Naive B cell (primary cell): ENCODE measurements at regions not wholly inside any gene's neighbourhood (a gene's known extent, or its start where the extent isn't known, plus 50 kb on each side); places are given as distances from the start of the nearest gene placed in this dataset.

Experiments
- ATAC-seq, 2 donors: fragments of 150-1000 bp; cut with Tn5 transposase; 2 replicates each; pipeline ENCODE4 v1.10.0; 2021; ENCODE audit warnings: low read depth in 2 of 2, mild to moderate bottlenecking in 2 of 2, moderate library complexity in 2 of 2
- DNase-seq: peaks from one replicate; pipeline ENCODE4 v3.0.0; 2022
- H3K27ac Mint-ChIP-seq, 6 donors: one replicate each; pipeline ENCODE4 v1.8.0; 2020 to 2022; ENCODE audit warnings: mild to moderate bottlenecking in 6 of 6, mixed read lengths in 6 of 6, moderate library complexity in 5 of 6, inconsistent platforms in 2 of 6
- H3K27me3 Mint-ChIP-seq, 3 donors: one replicate each; pipeline ENCODE4 v1.8.0; 2021 to 2022; ENCODE audit warnings: mixed read lengths in 3 of 3, mild to moderate bottlenecking in 1 of 3
- H3K36me3 Mint-ChIP-seq, 2 donors: one replicate each; pipeline ENCODE4 v1.8.0; 2020 to 2022; ENCODE audit warnings: mixed read lengths in 2 of 2, inconsistent platforms in 1 of 2, mild to moderate bottlenecking in 1 of 2
- H3K4me1 Mint-ChIP-seq, 3 donors: one replicate each; pipeline ENCODE4 v1.8.0; 2020 to 2022; ENCODE audit warnings: mixed read lengths in 3 of 3, inconsistent platforms in 1 of 3, mild to moderate bottlenecking in 1 of 3, moderate library complexity in 1 of 3
- H3K4me3 Mint-ChIP-seq, 8 donors: one replicate each; pipeline ENCODE4 v1.8.0; 2020 to 2022; ENCODE audit warnings: mild to moderate bottlenecking in 8 of 8, mixed read lengths in 8 of 8, moderate library complexity in 8 of 8, inconsistent platforms in 2 of 8
- H3K9me3 Mint-ChIP-seq, 7 donors: one replicate each; pipeline ENCODE4 v1.8.0; 2020 to 2022; ENCODE audit warnings: mixed read lengths in 7 of 7, mild to moderate bottlenecking in 5 of 7, inconsistent platforms in 2 of 7, moderate library complexity in 1 of 7

DNA sequence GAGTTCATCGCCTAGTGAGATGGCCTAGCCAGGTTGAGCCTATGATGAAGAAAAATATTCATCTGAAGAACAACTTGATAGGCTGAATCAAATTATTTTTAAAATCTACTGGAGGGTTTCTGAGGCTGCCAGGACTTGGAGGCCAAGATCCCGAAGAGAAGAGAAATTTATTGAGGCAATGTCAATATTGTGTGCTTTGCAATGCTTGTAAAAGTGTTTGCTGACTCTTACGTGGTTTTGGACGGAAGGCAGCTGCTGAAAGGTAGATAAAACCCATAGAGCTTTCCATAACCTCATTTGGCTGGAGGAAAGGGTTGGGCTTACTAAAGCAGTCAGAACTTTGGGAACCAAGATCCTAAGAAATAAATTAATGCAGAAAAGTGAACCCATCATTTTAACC lies 361.0 kb upstream of the IL12A start:
- H3K27ac Mint-ChIP-seq, result no peak overlapping the region
- no peaks in the 10 kb centered on the region for H3K36me3 Mint-ChIP-seq
- H3K9me3 Mint-ChIP-seq, result peaks cover 0 to 6% (median 2%) of the 10 kb centered on the region in 7 donors
- no peak overlapping the region for H3K4me3 Mint-ChIP-seq
- ATAC-seq, result no peak
- no peaks in the 10 kb centered on the region for H3K4me1 Mint-ChIP-seq
- no peak for DNase-seq
- H3K27me3 Mint-ChIP-seq, result peaks cover 0 to 8% (median 0%) of the 10 kb centered on the region in 3 donors

DNA sequence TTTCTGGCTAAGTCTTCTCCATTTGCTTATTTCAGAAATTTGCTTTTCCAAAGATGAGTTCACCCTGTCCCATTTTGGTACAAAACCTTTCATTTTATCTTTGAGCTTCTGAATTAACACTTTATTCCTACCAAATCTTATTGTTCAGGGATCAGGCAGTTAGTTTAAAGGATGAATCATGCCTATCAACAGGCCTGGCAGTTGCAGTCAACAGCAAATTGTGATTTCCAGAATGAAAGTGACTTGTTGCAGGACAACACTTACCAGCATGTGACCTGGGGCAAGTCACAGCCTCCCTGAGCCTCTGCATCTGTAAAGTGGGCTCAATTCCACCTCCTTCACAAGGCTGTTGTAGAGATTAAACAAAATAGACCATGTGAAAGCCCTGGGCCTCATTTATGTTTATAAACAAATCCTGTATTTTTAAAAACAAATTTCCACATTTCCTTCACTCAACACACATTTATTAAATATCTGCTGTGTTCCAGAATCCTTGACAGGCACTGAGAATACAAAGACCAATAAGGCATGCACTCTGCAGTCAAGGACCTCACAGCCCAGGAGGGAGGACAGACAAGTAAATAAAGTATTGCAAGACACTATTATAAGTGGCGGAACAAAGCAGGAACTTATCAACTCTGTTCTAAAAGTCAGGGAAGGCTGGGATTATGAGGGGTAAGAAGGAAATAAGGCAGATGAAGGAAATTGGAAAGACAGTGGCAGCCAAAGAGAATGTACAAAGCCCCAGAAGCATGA lies 359.1 kb upstream of the IL12A start:
- H3K9me3 Mint-ChIP-seq, result peaks cover 0 to 6% (median 2%) of the 10 kb centered on the region in 7 donors
- no peaks in the 10 kb centered on the region for H3K36me3 Mint-ChIP-seq
- ATAC-seq (no peak), DNase-seq (no peak)
- H3K4me1 Mint-ChIP-seq, result no peaks in the 10 kb centered on the region
- no peak overlapping the region for H3K4me3 Mint-ChIP-seq
- H3K27ac Mint-ChIP-seq, result no peak overlapping the region
- H3K27me3 Mint-ChIP-seq, result peaks cover 0 to 13% (median under 1%) of the 10 kb centered on the region in 3 donors

DNA sequence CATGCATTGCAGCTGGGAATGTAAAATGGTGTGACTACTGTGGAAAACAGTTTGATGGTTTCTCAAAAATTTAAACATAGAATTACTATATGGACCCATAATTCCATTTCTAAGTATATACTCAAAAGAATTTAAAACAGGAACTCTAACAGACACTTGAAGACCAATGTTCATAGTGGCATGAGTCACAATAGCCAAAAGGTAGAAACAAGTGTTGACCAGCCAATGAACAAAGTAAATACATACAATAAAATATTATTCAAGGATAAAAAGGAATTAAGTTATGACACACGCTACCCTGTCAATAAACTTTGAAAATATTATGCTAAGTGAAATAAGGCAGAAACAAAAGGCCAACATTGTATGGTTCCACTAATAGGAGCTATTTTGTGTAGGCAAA lies 357.4 kb upstream of the IL12A start:
- Mint-ChIP-seq H3K27me3 (peaks cover 0 to 8% (median 6%) of the 10 kb centered on the region in 3 donors), H3K9me3 (peaks cover 0 to 6% (median 2%) of the 10 kb centered on the region in 7 donors), H3K27ac (no peak overlapping the region), H3K4me1 (no peaks in the 10 kb centered on the region), H3K4me3 (no peak overlapping the region), H3K36me3 (no peaks in the 10 kb centered on the region)
- ATAC-seq, result no peak
- DNase-seq, result no peak

DNA sequence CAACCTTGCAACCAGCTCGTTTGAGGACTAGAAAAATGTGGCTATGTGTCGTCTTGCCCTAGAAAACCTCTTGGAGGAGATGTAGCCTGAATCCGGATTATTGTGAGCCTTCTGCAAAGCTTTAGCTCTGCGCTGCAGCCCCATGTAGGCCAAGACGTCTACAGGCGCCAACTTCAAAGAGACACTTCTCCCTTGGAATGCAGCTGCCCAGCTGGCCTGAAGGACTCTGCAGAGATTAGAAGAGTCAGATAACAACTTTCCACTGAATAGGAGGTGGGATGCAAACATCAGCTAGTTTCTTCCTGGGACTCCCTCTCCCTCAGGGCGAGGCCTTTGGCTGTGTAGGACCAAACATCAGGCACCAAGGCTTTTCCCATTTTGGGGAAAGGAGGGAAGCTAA lies 356.5 kb upstream of the IL12A start:
- ATAC-seq, result no peak
- DNase-seq, result no peak
- Mint-ChIP-seq H3K27ac (no peak overlapping the region), H3K4me3 (no peak overlapping the region), H3K9me3 (peaks cover 0 to 6% (median 2%) of the 10 kb centered on the region in 7 donors), H3K4me1 (no peaks in the 10 kb centered on the region), H3K27me3 (peaks cover 0 to 8% (median 6%) of the 10 kb centered on the region in 3 donors), H3K36me3 (no peaks in the 10 kb centered on the region)

DNA sequence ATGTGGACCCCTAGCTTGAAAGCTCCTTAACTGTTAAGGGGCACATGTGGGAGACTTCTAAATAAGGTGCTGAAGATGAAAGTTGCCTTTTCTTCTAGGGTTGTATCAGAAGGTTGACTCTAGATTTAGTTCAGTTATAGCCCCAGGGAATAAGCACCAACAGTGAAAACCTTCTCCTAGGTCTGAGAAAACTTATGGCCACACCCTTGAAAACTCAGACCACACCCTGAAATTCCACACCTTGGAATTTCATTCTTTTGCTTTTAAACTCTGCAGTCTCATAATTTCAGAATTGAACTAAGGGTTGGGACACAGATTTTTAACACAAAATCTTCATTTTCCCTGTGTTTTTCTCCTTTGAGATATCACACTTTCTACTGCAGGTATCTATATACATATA lies 355.8 kb upstream of the IL12A start:
- Mint-ChIP-seq H3K9me3 (peaks cover 0 to 6% (median 2%) of the 10 kb centered on the region in 7 donors), H3K4me3 (no peak overlapping the region), H3K27me3 (peaks cover 0 to 8% (median 6%) of the 10 kb centered on the region in 3 donors), H3K27ac (no peak overlapping the region), H3K4me1 (no peaks in the 10 kb centered on the region), H3K36me3 (no peaks in the 10 kb centered on the region)
- no peak for ATAC-seq
- DNase-seq, result no peak

DNA sequence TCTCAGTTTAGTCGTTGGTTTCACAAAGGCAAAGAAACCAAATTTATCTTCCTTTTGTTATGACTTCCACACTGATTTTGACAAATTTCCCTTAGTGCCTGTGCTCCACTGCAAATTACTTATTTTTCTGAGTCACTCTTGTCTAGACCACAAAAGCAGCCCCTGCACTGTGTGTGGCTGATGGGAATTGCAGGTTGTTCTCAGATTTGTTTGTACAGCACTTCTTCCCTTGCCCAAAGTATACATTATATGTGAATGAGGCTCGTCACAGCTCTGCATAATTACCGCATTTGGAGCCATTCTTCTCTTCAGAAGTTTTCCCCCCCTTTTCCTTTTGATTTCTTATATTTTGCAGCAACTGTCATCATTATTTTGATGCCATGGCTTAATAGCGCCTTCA lies 354.2 kb upstream of the IL12A start:
- H3K27me3 Mint-ChIP-seq, result peaks cover 0 to 6% (median 4%) of the 10 kb centered on the region in 3 donors
- ATAC-seq (no peak), DNase-seq (no peak)
- H3K4me3 Mint-ChIP-seq, result no peak overlapping the region
- H3K36me3 Mint-ChIP-seq, result no peaks in the 10 kb centered on the region
- H3K9me3 Mint-ChIP-seq, result peaks cover 0 to 4% (median 0%) of the 10 kb centered on the region in 7 donors
- H3K27ac Mint-ChIP-seq, result no peak overlapping the region
- H3K4me1 Mint-ChIP-seq, result no peaks in the 10 kb centered on the region

DNA sequence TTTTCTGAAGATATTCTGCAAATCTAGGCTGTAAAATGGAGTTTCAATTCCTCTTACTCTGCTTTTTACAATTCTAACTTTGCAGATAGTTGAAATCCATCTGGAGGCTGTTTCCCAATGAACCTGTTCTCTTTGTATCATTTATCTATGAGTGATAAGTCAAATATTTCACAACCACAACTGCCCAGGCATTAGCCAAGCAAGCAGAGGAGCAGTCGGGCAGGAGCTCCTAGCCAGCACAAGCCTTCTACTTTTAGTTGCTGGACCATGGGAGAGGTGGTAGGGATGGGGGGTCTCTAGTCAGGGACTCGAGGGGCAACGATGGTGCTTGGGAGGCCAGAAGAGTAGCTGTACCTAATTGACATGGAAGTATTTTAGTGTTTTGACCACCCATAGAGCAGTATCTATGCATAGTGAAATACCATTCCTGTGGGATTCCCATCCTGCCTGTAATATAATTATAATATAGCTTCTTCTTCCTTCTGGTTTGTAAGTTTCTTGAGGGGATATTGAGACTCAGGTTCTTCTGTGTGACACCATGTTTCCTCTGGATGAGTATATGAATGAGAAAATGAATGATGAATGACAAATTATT lies 353.5 kb upstream of the IL12A start:
- H3K27me3 Mint-ChIP-seq, result peaks cover 0 to 6% (median 4%) of the 10 kb centered on the region in 3 donors
- no peaks in the 10 kb centered on the region for H3K36me3 Mint-ChIP-seq
- peaks cover 0 to 2% (median 0%) of the 10 kb centered on the region in 7 donors for H3K9me3 Mint-ChIP-seq
- DNase-seq (no peak), ATAC-seq (no peak)
- no peaks in the 10 kb centered on the region for H3K4me1 Mint-ChIP-seq
- no peak overlapping the region for H3K27ac Mint-ChIP-seq
- H3K4me3 Mint-ChIP-seq, result no peak overlapping the region

DNA sequence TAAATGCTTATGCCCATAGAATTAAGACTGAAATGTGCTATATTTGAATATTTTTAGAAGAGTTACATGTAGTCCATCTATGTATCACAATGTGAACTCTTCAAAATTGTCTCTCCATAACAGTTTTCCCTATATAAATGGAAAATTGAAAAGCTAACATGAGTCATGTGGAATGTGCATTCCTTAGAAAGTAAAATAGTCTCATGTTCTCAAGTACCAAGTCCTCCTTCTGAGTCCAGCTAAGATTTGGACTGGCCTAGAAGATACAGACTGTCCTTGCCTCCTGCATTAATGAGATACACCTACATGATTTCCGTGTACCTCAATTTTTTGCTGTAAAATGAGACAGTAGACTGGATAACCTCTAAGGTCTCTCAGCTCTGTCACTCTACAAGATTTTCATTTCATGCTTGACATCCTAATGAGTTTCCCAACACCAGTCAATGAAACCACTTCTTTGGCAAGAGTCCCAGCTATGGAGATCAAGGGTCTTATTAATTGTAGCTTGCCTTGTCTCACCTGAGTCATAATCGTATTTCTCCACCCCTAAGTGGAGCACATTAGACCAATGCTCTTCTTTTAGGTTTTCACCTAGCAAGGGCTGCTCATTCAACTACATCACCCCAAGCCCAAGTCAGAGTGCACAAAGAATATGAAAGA lies 350.6 kb upstream of the IL12A start:
- Mint-ChIP-seq H3K27ac (no peak overlapping the region), H3K27me3 (peaks cover 0 to 6% (median 4%) of the 10 kb centered on the region in 3 donors), H3K4me3 (no peak overlapping the region), H3K9me3 (peaks cover 0 to 1% (median 0%) of the 10 kb centered on the region in 7 donors), H3K4me1 (no peaks in the 10 kb centered on the region), H3K36me3 (no peaks in the 10 kb centered on the region)
- ATAC-seq, result no peak
- no peak for DNase-seq

DNA sequence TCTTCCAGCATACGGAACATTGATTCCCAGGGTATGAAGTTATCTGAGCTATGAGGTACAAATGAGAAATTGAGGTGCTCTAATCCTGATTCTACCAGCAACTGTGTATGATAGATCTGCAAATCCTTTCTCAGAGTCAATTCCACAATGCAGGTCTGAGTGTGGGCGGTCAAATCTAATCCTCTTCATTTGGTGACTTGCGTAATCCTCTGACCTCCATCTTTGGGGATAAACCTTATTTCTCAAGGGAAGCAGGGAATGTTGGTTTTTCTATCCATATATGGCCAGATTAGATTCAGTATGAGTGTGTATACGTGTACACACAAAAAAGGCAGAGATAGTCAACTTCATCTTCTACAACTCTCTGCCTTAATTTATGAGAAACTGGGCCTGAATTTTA lies 348.4 kb upstream of the IL12A start:
- ATAC-seq, result no peak
- Mint-ChIP-seq H3K27ac (no peak overlapping the region), H3K9me3 (peaks cover 0 to 3% (median 0%) of the 10 kb centered on the region in 7 donors), H3K4me3 (no peak overlapping the region), H3K4me1 (no peaks in the 10 kb centered on the region), H3K27me3 (no peaks in the 10 kb centered on the region), H3K36me3 (no peaks in the 10 kb centered on the region)
- DNase-seq, result no peak

DNA sequence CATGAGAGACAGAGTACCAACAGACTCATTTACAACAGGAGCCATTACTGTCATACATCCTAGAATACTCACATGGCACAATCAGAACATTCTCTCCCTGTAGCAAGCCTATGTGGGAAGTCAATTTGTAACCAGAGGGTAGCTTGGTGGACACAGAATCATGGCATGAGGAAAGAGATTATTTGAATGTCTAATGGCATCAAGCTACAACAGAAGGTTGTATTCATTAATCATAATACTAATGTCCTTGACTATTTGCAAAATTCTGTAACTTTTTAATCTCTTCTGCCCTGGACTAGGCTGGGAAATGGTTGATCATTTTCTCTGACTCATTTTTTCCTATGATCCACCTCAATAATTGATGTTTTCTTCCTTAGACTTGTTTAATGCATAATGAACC lies 345.2 kb upstream of the IL12A start:
- H3K9me3 Mint-ChIP-seq, result peaks cover 0 to 5% (median 3%) of the 10 kb centered on the region in 7 donors
- H3K4me1 Mint-ChIP-seq, result no peaks in the 10 kb centered on the region
- DNase-seq (no peak), ATAC-seq (no peak)
- no peak overlapping the region for H3K4me3 Mint-ChIP-seq
- no peaks in the 10 kb centered on the region for H3K36me3 Mint-ChIP-seq
- no peaks in the 10 kb centered on the region for H3K27me3 Mint-ChIP-seq
- H3K27ac Mint-ChIP-seq, result no peak overlapping the region

DNA sequence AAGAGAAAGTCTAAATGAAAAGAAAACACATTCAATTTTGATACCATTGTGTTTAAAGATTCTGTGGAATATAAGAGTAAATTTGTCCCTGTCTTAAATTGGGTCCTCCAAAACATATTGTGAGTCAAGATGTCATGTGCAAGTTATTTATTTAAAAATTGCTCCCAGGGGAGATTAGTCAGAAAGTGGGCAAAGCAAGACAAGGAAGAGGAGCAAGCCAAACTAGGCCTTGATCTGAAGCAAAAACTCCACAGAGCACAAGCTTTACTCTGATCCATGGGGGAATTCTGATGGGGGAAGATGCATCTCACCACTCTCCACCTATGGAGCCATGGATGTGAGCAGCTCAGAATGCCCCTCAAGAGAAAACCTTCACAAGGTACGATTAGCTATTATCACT lies 342.8 kb upstream of the IL12A start:
- Mint-ChIP-seq H3K4me3 (no peak overlapping the region), H3K4me1 (no peaks in the 10 kb centered on the region), H3K9me3 (peaks cover 0 to 5% (median 3%) of the 10 kb centered on the region in 7 donors), H3K27ac (no peak overlapping the region), H3K27me3 (no peaks in the 10 kb centered on the region), H3K36me3 (no peaks in the 10 kb centered on the region)
- DNase-seq, result no peak
- ATAC-seq, result no peak

DNA sequence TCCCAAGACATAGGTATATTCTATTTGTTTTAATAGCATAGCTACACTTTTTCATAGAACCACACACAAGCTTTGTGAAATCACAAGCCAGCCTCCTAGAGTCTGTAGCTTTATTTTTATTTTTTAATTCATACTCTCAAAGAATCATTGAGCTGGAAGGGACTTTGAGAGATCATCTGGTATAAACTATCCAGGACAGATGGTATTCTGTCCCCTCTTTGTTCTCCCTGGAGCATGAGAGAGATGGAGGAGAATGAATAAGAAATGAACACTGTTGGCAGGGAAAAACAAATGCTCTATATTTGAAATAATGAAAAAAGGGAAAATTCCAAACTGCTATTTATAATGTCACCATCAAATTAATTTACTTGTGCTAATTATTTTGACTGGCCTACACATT lies 338.7 kb upstream of the IL12A start:
- Mint-ChIP-seq H3K36me3 (no peaks in the 10 kb centered on the region), H3K9me3 (peaks cover 0 to 14% (median 2%) of the 10 kb centered on the region in 7 donors), H3K27me3 (no peaks in the 10 kb centered on the region), H3K27ac (no peak overlapping the region), H3K4me1 (no peaks in the 10 kb centered on the region), H3K4me3 (no peak overlapping the region)
- DNase-seq (no peak), ATAC-seq (no peak)

DNA sequence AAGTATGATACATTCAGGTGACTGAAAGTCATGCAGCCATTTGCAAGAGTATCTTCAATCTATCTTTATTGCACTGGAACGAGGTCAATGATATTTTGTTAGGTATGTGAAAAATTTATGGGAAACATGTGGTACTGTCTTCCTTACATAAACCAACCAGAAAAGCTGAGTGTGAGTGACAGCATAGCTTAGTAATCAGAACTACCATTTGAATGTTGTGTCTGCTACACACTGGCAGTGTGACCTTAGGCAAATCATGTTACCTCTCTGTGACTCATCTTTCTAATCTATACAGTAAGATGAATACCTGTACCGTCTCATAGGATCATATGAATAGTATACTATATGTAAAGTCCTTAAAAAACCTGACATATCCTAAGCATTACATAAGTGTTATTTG lies 337.9 kb upstream of the IL12A start:
- Mint-ChIP-seq H3K27me3 (no peaks in the 10 kb centered on the region), H3K9me3 (peaks cover 0 to 14% (median 2%) of the 10 kb centered on the region in 7 donors), H3K36me3 (no peaks in the 10 kb centered on the region), H3K4me3 (no peak overlapping the region), H3K4me1 (no peaks in the 10 kb centered on the region), H3K27ac (no peak overlapping the region)
- no peak for ATAC-seq
- DNase-seq, result no peak

DNA sequence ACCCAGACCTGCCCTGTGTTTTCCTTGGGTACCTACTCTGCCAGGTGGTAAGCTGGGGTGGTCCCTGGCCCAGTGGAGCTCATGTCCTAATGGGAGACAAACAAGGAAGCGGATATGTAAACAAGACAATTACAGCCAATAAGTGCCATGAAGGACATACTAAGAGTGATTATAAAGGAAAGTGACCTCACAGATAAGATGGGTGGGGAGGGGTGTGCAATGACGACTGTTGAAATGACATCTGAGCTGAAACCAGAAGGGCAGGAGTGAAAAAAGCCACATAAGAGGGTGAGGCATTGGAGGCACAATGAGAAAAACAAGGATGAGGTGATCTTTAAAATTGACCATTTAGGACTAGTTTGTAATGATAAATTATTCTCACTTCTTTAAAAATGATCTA lies 336.2 kb upstream of the IL12A start:
- Mint-ChIP-seq H3K9me3 (peaks cover 0 to 9% (median 2%) of the 10 kb centered on the region in 7 donors), H3K4me3 (no peak overlapping the region), H3K4me1 (no peaks in the 10 kb centered on the region), H3K36me3 (no peaks in the 10 kb centered on the region), H3K27me3 (no peaks in the 10 kb centered on the region), H3K27ac (no peak overlapping the region)
- no peak for ATAC-seq
- DNase-seq, result no peak
